ENCODE measurements at regions not wholly inside any gene's neighbourhood (a gene's known extent, or its start where the extent isn't known, plus 50 kb on each side); places are given as distances from the start of the nearest gene placed in this dataset.

DNA sequence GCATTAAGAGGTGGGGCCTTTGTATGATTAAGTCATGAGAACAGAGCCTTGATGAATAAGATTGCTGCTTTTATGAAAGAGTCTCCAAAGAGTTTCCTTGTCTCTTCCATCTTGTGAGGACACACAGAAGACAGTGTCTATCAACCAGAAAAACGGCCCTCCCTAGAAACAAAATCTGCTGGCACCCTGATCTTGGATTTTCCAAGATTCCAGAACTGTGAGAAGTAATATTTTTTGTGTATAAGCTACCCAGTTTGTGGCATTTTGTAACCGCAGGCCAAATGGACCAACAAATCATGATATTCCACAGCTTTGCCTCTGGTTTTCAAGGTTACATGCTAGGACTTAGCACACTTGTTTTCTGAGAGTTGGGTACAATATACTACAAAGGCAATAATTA lies 687.8 kb downstream of the TDRD15 start:
- H3K9me3 ChIP-seq (ENCODE audit: control insufficient read depth, insufficient read depth, low read length) = no peaks in the 10 kb centered on the region
- H3K4me1 ChIP-seq (ENCODE audit: control insufficient read depth, insufficient read depth, low read length) = no peaks in the 10 kb centered on the region
- no peak overlapping the region for H3K4me3 ChIP-seq (ENCODE audit: low read length)
- WGBS (ENCODE audit: insufficient coverage, insufficient read length) = no CpG with 5 or more reads among the region's 2 CpGs
- H3K27me3 ChIP-seq (ENCODE audit: control insufficient read depth, insufficient read depth, low read length) = no peaks in the 10 kb centered on the region
- DNase-seq (ENCODE audit: low read depth, low spot score) = no peak
- H3K36me3 ChIP-seq (ENCODE audit: control insufficient read depth, insufficient read depth, low read length) = no peaks in the 10 kb centered on the region
- H3K27ac ChIP-seq (ENCODE audit: low read length) = no peak overlapping the region

DNA sequence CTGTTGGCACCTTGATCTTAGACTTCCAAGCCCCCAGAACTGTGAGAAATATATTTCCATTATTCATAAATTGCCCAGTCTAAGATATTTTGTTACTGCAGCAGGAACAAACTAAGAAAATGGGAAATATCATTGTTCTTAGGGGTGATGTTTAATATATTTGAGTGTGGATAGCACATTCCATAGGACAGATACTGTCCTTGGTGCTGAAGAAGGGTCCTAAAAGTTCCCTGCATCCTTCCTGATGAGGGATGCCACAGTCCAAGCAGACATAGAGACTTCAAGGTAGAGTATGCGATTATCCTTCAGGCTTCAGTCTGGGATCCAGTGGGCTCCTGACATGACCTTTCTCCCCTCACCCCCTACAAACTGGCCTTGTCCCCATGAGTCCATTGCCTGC lies 689.0 kb downstream of the TDRD15 start:
- no CpG with 5 or more reads among the region's 1 CpG for WGBS (ENCODE audit: insufficient coverage, insufficient read length)
- Histone ChIP-seq H3K9me3 (ENCODE audit: control insufficient read depth, insufficient read depth, low read length) (no peaks in the 10 kb centered on the region), H3K4me1 (ENCODE audit: control insufficient read depth, insufficient read depth, low read length) (no peaks in the 10 kb centered on the region), H3K36me3 (ENCODE audit: control insufficient read depth, insufficient read depth, low read length) (no peaks in the 10 kb centered on the region), H3K27me3 (ENCODE audit: control insufficient read depth, insufficient read depth, low read length) (no peaks in the 10 kb centered on the region), H3K27ac (ENCODE audit: low read length) (no peak overlapping the region), H3K4me3 (ENCODE audit: low read length) (no peak overlapping the region)
- DNase-seq (ENCODE audit: low read depth, low spot score) = no peak

DNA sequence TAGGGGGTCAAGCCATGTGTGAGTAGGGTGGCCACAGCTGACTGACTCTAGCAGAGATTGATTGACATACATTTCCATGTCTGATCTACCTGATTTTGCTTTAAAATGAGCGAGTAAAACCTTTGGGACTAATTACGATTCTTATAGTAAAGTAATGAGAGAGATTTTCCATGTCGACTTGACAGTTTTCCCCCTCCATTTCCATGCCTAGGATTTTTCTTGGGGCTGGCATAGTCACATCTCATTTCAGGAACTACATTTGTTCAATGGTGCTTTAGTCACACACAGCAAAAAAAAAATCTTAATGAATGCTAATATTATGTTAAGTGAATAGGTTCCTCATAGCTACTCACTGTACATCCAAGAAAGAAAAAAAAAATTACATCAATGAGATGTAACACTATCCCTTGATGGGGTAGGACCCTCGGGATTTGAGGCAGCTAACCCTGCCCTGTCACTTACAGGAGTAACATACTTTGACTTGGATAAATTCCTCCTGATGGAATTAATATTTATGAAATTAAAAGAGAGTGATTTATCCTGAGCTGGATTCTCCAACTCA lies 690.9 kb downstream of the TDRD15 start:
- H3K4me3 ChIP-seq (ENCODE audit: low read length) = no peak overlapping the region
- WGBS (ENCODE audit: insufficient coverage, insufficient read length) = no CpG with 5 or more reads among the region's 4 CpGs
- DNase-seq (ENCODE audit: low read depth, low spot score) = no peak

DNA sequence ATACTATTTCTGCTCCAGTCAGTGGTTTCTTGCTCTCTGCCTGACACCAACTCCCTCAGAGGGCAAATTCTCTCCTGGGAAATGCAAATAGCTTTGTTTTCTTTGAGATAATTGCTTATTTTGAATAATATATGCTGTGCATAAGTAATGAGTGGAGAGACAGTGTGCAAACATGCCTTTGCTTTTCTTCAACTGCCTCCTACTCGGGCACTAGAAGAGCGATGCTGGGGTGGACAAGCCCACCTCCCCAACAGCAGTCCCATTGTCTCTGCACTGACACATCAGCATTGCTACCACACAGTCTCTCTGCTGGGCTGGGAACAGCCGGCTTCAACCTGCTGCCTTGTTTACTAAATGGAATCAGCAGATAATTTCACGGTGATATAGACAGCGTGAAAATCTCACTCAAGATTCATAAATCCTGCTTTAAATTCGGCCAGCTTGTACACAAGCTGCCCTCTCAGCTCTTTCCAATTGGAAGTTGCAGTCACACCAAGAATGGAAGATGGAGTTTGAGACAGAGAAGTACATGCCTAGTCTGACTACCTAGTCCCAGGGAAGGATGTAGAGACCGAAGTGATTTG lies 694.5 kb downstream of the TDRD15 start:
- H3K36me3 ChIP-seq (ENCODE audit: control insufficient read depth, insufficient read depth, low read length) = no peaks in the 10 kb centered on the region
- H3K27ac ChIP-seq (ENCODE audit: low read length) = no peak overlapping the region
- DNase-seq (ENCODE audit: low read depth, low spot score) = no peak
- H3K4me1 ChIP-seq (ENCODE audit: control insufficient read depth, insufficient read depth, low read length) = peaks cover 3% of the 10 kb centered on the region
- no peaks in the 10 kb centered on the region for H3K9me3 ChIP-seq (ENCODE audit: control insufficient read depth, insufficient read depth, low read length)
- no peak overlapping the region for H3K4me3 ChIP-seq (ENCODE audit: low read length)
- H3K27me3 ChIP-seq (ENCODE audit: control insufficient read depth, insufficient read depth, low read length) = no peaks in the 10 kb centered on the region
- no CpG with 5 or more reads among the region's 7 CpGs for WGBS (ENCODE audit: insufficient coverage, insufficient read length)

More for the DNA sequence above, 690.9 kb downstream of the TDRD15 start:
- Histone ChIP-seq H3K9me3 (ENCODE audit: control insufficient read depth, insufficient read depth, low read length) (no peaks in the 10 kb centered on the region), H3K4me1 (ENCODE audit: control insufficient read depth, insufficient read depth, low read length) (no peaks in the 10 kb centered on the region), H3K27ac (ENCODE audit: low read length) (no peak overlapping the region), H3K27me3 (ENCODE audit: control insufficient read depth, insufficient read depth, low read length) (no peaks in the 10 kb centered on the region), H3K36me3 (ENCODE audit: control insufficient read depth, insufficient read depth, low read length) (no peaks in the 10 kb centered on the region)

DNA sequence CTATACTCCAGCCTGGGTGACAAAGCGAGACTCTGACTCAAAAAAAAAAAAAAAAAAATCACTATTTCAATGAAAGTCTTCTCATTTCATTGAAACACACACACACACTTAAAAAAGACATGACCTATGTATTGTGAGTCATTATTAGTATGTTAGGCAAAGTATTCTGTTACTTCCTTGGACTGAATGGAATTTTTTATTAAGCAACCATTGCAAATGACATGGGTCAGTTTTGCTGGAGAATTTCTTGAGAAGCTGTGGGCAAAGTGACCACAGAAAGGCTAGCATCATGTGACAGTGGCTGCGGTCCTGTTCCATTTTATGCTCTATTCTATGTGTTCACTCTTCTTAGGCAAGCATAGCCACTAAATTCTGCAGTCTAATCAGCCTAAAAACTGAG lies 695.7 kb downstream of the TDRD15 start:
- Histone ChIP-seq H3K4me3 (ENCODE audit: low read length) (no peak overlapping the region), H3K36me3 (ENCODE audit: control insufficient read depth, insufficient read depth, low read length) (no peaks in the 10 kb centered on the region), H3K9me3 (ENCODE audit: control insufficient read depth, insufficient read depth, low read length) (no peaks in the 10 kb centered on the region), H3K4me1 (ENCODE audit: control insufficient read depth, insufficient read depth, low read length) (peaks cover 3% of the 10 kb centered on the region), H3K27ac (ENCODE audit: low read length) (no peak overlapping the region), H3K27me3 (ENCODE audit: control insufficient read depth, insufficient read depth, low read length) (no peaks in the 10 kb centered on the region)
- no CpG with 5 or more reads among the region's 2 CpGs for WGBS (ENCODE audit: insufficient coverage, insufficient read length)
- DNase-seq (ENCODE audit: low read depth, low spot score) = no peak

DNA sequence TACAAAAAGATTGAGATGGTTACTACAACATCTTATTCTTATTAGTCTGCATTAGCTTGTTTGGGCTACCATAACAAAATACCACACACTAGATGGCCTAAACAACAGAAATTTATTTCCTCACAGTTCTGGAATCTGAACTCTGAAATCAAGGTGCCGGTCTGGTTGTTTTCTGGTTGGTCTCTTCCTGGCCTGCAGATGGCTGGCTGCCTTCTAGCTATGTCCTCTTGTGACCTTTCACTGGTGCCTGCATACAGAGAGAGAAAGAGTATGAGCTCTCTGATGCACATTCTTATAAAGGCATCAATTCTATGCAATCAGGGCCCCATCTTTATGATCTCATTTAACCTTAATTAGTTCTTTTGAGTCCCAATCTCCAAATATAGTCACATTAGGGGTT lies 696.5 kb downstream of the TDRD15 start:
- Histone ChIP-seq H3K27me3 (ENCODE audit: control insufficient read depth, insufficient read depth, low read length) (no peaks in the 10 kb centered on the region), H3K9me3 (ENCODE audit: control insufficient read depth, insufficient read depth, low read length) (no peaks in the 10 kb centered on the region), H3K36me3 (ENCODE audit: control insufficient read depth, insufficient read depth, low read length) (no peaks in the 10 kb centered on the region), H3K4me3 (ENCODE audit: low read length) (no peak overlapping the region), H3K27ac (ENCODE audit: low read length) (no peak overlapping the region), H3K4me1 (ENCODE audit: control insufficient read depth, insufficient read depth, low read length) (peaks cover 3% of the 10 kb centered on the region)
- WGBS (ENCODE audit: insufficient coverage, insufficient read length) = no CpG with 5 or more reads among the region's 1 CpG
- DNase-seq (ENCODE audit: low read depth, low spot score) = no peak

DNA sequence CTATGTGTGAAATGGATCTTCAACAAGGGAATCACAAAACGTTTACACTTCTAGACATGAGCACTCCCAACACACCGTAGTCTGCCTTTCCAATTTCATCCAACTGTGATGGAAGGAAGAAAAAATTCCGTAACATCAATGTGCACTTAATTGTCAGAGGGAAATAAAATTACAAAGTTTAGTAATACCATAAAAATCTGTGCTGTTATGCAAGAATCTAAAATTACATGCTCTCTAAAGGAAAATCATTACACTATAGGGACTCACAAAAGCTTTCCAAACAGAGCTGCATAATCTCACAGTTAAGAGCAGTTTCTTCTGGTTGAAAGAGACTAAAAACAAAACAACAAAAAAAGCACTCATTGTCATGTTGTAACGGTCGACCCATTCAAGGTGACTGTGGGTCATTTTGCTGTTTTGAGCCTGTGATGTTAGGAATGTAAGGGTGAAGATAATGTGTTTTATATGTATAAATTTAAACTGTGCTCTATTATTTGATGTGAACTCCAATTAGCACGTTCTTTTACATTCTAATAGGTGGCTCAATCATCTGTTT lies 698.0 kb downstream of the TDRD15 start:
- no peak overlapping the region for H3K4me3 ChIP-seq (ENCODE audit: low read length)
- no peaks in the 10 kb centered on the region for H3K9me3 ChIP-seq (ENCODE audit: control insufficient read depth, insufficient read depth, low read length)
- no peak for DNase-seq (ENCODE audit: low read depth, low spot score)
- peaks cover 3% of the 10 kb centered on the region for H3K4me1 ChIP-seq (ENCODE audit: control insufficient read depth, insufficient read depth, low read length)
- H3K27ac ChIP-seq (ENCODE audit: low read length) = no peak overlapping the region
- WGBS (ENCODE audit: insufficient coverage, insufficient read length) = no CpG with 5 or more reads among the region's 6 CpGs
- H3K27me3 ChIP-seq (ENCODE audit: control insufficient read depth, insufficient read depth, low read length) = no peaks in the 10 kb centered on the region
- no peaks in the 10 kb centered on the region for H3K36me3 ChIP-seq (ENCODE audit: control insufficient read depth, insufficient read depth, low read length)

DNA sequence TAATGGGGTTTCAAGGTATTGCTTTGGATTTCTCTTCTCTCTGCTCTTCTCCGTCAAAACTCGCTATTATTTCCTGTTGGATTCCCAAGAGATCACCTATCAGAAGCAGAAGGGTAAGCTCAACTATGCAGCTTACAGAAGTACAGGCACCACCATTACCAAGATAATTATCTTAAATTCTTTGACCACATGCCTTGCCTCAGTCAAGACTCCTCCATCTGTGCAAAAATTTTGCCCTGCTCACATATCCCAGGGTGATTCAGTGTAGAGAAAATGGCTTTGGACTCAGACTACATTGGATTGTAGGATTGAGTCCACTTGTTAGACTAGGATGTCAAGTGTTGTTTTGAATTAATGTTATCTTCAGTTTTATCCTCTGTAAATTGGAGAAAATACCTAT lies 698.7 kb downstream of the TDRD15 start:
- WGBS (ENCODE audit: insufficient coverage, insufficient read length) = no CpG with 5 or more reads among the region's 2 CpGs
- DNase-seq (ENCODE audit: low read depth, low spot score) = no peak

DNA sequence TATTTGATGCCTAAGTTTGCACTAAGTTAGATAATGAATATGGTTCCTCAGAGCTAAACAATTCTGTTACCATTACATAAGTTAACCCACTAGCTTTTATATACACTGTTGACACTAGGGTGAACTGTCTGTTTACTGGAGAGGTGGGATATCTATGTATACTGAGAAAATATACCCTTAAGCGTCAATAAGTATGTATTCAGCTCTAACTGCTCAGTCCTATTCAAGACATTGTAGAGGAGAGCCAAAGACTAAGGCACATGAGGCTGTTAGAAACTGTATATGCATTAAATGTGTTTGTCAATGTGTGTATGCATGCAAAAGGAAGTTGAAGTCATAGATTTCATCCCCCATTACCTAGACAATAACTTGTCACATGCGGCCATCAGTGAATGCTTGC lies 710.0 kb downstream of the TDRD15 start:
- Histone ChIP-seq H3K9me3 (ENCODE audit: control insufficient read depth, insufficient read depth, low read length) (no peaks in the 10 kb centered on the region), H3K4me3 (ENCODE audit: low read length) (no peak overlapping the region), H3K27me3 (ENCODE audit: control insufficient read depth, insufficient read depth, low read length) (no peaks in the 10 kb centered on the region), H3K27ac (ENCODE audit: low read length) (no peak overlapping the region), H3K4me1 (ENCODE audit: control insufficient read depth, insufficient read depth, low read length) (no peaks in the 10 kb centered on the region), H3K36me3 (ENCODE audit: control insufficient read depth, insufficient read depth, low read length) (no peaks in the 10 kb centered on the region)
- WGBS (ENCODE audit: insufficient coverage, insufficient read length) = no CpG with 5 or more reads among the region's 2 CpGs
- no peak for DNase-seq (ENCODE audit: low read depth, low spot score)

More for the DNA sequence above, 698.7 kb downstream of the TDRD15 start:
- no peaks in the 10 kb centered on the region for H3K9me3 ChIP-seq (ENCODE audit: control insufficient read depth, insufficient read depth, low read length)
- no peaks in the 10 kb centered on the region for H3K36me3 ChIP-seq (ENCODE audit: control insufficient read depth, insufficient read depth, low read length)
- H3K4me1 ChIP-seq (ENCODE audit: control insufficient read depth, insufficient read depth, low read length) = peaks cover 3% of the 10 kb centered on the region
- H3K4me3 ChIP-seq (ENCODE audit: low read length) = no peak overlapping the region
- H3K27me3 ChIP-seq (ENCODE audit: control insufficient read depth, insufficient read depth, low read length) = no peaks in the 10 kb centered on the region
- no peak overlapping the region for H3K27ac ChIP-seq (ENCODE audit: low read length)

DNA sequence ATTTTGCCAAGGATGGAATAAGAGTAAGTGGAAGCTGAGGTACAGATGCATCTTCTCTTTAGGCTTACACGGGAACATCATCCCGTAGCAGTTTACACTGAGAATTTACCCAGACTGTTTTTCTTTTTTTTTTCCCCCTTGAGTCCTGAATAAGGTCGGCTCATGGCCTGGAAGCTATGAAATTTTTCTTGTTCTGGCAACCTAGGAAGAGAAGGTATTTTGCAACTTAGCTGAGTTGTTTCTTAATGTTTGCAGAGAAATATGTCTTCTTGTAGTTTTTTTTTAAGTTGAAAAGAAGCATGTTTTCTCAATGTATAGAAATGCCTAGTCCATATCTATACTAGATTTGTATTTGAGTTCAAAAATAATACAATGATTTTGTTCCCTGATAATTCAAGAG lies 712.5 kb downstream of the TDRD15 start:
- no peaks in the 10 kb centered on the region for H3K4me1 ChIP-seq (ENCODE audit: control insufficient read depth, insufficient read depth, low read length)
- WGBS (ENCODE audit: insufficient coverage, insufficient read length) = no CpG with 5 or more reads among the region's 3 CpGs
- no peak for DNase-seq (ENCODE audit: low read depth, low spot score)
- H3K4me3 ChIP-seq (ENCODE audit: low read length) = no peak overlapping the region
- H3K27ac ChIP-seq (ENCODE audit: low read length) = no peak overlapping the region
- no peaks in the 10 kb centered on the region for H3K36me3 ChIP-seq (ENCODE audit: control insufficient read depth, insufficient read depth, low read length)
- H3K27me3 ChIP-seq (ENCODE audit: control insufficient read depth, insufficient read depth, low read length) = no peaks in the 10 kb centered on the region
- no peaks in the 10 kb centered on the region for H3K9me3 ChIP-seq (ENCODE audit: control insufficient read depth, insufficient read depth, low read length)

DNA sequence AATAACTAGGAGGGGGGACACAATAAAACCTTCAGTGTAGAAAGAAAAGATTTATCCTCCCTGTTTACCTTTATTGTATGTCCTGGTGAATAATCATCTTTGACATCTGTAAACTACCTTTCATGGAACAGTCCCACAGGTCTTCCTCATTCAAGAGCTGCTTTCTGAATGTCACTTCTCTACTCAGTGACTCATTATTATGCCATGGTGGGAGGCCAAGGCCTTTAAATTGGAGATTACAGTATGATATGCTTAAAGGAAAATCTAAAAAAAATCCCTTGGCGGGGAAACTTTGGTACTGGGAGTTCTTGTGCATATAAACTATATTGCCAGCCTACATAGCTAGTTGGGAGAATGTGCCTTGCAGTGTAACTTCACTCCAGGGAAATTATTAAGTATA lies 713.0 kb downstream of the TDRD15 start:
- WGBS (ENCODE audit: insufficient coverage, insufficient read length) = no CpG with 5 or more reads among the region's 1 CpG
- DNase-seq (ENCODE audit: low read depth, low spot score) = no peak
- Histone ChIP-seq H3K9me3 (ENCODE audit: control insufficient read depth, insufficient read depth, low read length) (no peaks in the 10 kb centered on the region), H3K27me3 (ENCODE audit: control insufficient read depth, insufficient read depth, low read length) (no peaks in the 10 kb centered on the region), H3K4me1 (ENCODE audit: control insufficient read depth, insufficient read depth, low read length) (peaks cover 2% of the 10 kb centered on the region), H3K4me3 (ENCODE audit: low read length) (no peak overlapping the region), H3K36me3 (ENCODE audit: control insufficient read depth, insufficient read depth, low read length) (no peaks in the 10 kb centered on the region), H3K27ac (ENCODE audit: low read length) (no peak overlapping the region)

Data from iPS DF 6.9 (cell line).